HL-60/S4 (cell line): ENCODE measurements at regions not wholly inside any gene's neighbourhood (a gene's known extent, or its start where the extent isn't known, plus 50 kb on each side); places are given as distances from the start of the nearest gene placed in this dataset.
"Not testable (repeated sequence)": the region's sequence is repeated elsewhere in the genome, so short reads cannot be mapped to it uniquely, and the experiment has no call there.

ENCODE experiments used
- in situ Hi-C: fragments of 300-500 bp; cut with MboI; formaldehyde crosslinking; loops from 2 replicates; pipeline ENCODE4 v1.14.3; 2022; ENCODE audit warnings: low sequenced_read_pairs

- in situ Hi-C loops = no loop called here
Measured at GRCh38 chr6:85287654-85288053, 162.2 kb upstream of the NT5E start.

GRCh38 chr6:85287158-85287557, 162.7 kb upstream of the NT5E start:
- in situ Hi-C loops = no loop called here

GRCh38 chr6:85286507-85286906, 163.4 kb upstream of the NT5E start:
- in situ Hi-C loops = not testable (repeated sequence)

GRCh38 chr6:85285934-85286333, 163.9 kb upstream of the NT5E start:
- in situ Hi-C loops = no loop called here

- in situ Hi-C loops = no loop called here
Measured at GRCh38 chr6:85285114-85285513, 164.8 kb upstream of the NT5E start.

GRCh38 chr6:85283436-85283835, 166.4 kb upstream of the NT5E start:
- in situ Hi-C loops = no loop called here

GRCh38 chr6:85278466-85279035, 171.3 kb upstream of the NT5E start:
- in situ Hi-C loops = no loop called here

- in situ Hi-C loops = not testable (repeated sequence)
Measured at GRCh38 chr6:85276026-85276425, 173.9 kb upstream of the NT5E start.

GRCh38 chr6:85275338-85275985, 174.4 kb upstream of the NT5E start:
- in situ Hi-C loops = no loop called here

- in situ Hi-C loops = no loop called here
Measured at GRCh38 chr6:85273870-85274269, 176.0 kb upstream of the NT5E start.

- in situ Hi-C loops = no loop called here
Measured at GRCh38 chr6:85273046-85273445, 176.8 kb upstream of the NT5E start.

GRCh38 chr6:85272592-85272991, 177.3 kb upstream of the NT5E start:
- in situ Hi-C loops = no loop called here

GRCh38 chr6:85262621-85263020, 187.3 kb upstream of the NT5E start:
- in situ Hi-C loops = no loop called here

- in situ Hi-C loops = no loop called here
Measured at GRCh38 chr6:85261271-85261670, 188.6 kb upstream of the NT5E start.

- in situ Hi-C loops = no loop called here
Measured at GRCh38 chr6:85255661-85256060, 194.2 kb upstream of the NT5E start.

GRCh38 chr6:85252552-85252951, 197.3 kb upstream of the NT5E start:
- in situ Hi-C loops = no loop called here

GRCh38 chr6:85252085-85252484, 197.8 kb upstream of the NT5E start:
- in situ Hi-C loops = no loop called here

- in situ Hi-C loops = no loop called here
Measured at GRCh38 chr6:85251300-85251699, 198.6 kb upstream of the NT5E start.

GRCh38 chr6:85250586-85251220, 199.2 kb upstream of the NT5E start:
- in situ Hi-C loops = no loop called here

- in situ Hi-C loops = no loop called here
Measured at GRCh38 chr6:85245004-85245403, 204.9 kb upstream of the NT5E start.

- in situ Hi-C loops = no loop called here
Measured at GRCh38 chr6:85241498-85242052, 208.3 kb upstream of the NT5E start.

- in situ Hi-C loops = no loop called here
Measured at GRCh38 chr6:85240787-85241385, 209.0 kb upstream of the NT5E start.
